ENCODE measurements at regions not wholly inside any gene's neighbourhood (a gene's known extent, or its start where the extent isn't known, plus 50 kb on each side); places are given as distances from the start of the nearest gene placed in this dataset.

DNA sequence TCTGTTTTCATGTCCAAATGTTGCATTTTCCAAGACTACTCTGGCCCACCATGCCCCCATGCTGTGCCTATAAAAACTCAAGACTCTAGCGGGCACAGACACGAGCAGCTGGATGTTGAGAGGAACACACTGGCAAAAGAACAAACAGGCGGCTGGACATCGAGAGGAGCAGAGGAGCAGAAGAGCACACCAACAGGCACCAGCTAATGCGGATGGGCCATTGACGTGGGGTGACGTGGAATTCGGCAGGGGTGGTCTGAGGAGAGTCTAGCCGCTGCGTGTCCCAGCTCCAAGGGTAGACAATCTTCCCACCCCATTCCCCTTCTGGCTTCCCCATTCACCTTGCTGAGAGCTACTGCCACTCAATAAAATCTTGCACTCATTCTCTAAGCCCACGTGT, 54.4 kb upstream of the SMIM30 start:
- no peak overlapping the region for H3K4me2 ChIP-seq (ENCODE audit: control insufficient read depth, insufficient read depth)
- WGBS (ENCODE audit: insufficient coverage, insufficient replicate concordance, low lambda C conversion rate, missing lambda C conversion rate), result 66% methylated on average over 11 of the region's 11 CpGs
- ATAC-seq (no peak), FAIRE-seq (no peak), DNase-seq (ENCODE audit: low read depth, low spot score) (no peak)
- no peaks in the 10 kb centered on the region for H3K9me3 ChIP-seq (replicated peaks; ENCODE audit: control insufficient read depth, insufficient read depth, low read length)
- BruUV-seq (replicated peaks), result no TSS peak
- POLR2A ChIA-PET, result no interaction called here
- CTCF ChIA-PET, result interaction anchor here (2.4 kb wide), 1 partner anchor 12 kb away, joined by 10 read pairs; no protein-coding TSS in a partner anchor
- H3K9ac ChIP-seq (ENCODE audit: control insufficient read depth, insufficient read depth, low read length), result no peak overlapping the region
- intact Hi-C loops (cut with micrococcal nuclease; ENCODE audit: unreplicated experiment), result no loop called here
- H3K36me3 ChIP-seq (ENCODE audit: control insufficient read depth in 2 of 2, insufficient read depth in 2 of 2, low read length in 1 of 2), result no peaks in the 10 kb centered on the region
- SMC1A ChIA-PET (ENCODE audit: uncharacterized antibody, unreplicated experiment), result interaction anchor here (1.3 kb wide), 1 partner anchor 13 kb away, joined by 4 read pairs; no protein-coding TSS in a partner anchor
- no peak overlapping the region for H2AFZ ChIP-seq (ENCODE audit: control insufficient read depth, low read depth, low read length)
- H3K4me1 ChIP-seq (ENCODE audit: control insufficient read depth, insufficient read depth, low read length), result no peaks in the 10 kb centered on the region
- TF ChIP-seq POLR2A (IDR thresholded peaks at IDR 0.05; ENCODE audit: low read depth, low read length) (no peak), JUNB (IDR thresholded peaks at IDR 0.05) (no peak), NFIC (IDR thresholded peaks at IDR 0.05; ENCODE audit: low read depth, low read length) (no peak), IKZF1 (conservative IDR thresholded peaks at IDR 0.05) (no peak), NFYA (IDR thresholded peaks at IDR 0.05; ENCODE audit: borderline replicate concordance, low read depth, low read length) (no peak)
- TF ChIP-seq, protein P1, sequence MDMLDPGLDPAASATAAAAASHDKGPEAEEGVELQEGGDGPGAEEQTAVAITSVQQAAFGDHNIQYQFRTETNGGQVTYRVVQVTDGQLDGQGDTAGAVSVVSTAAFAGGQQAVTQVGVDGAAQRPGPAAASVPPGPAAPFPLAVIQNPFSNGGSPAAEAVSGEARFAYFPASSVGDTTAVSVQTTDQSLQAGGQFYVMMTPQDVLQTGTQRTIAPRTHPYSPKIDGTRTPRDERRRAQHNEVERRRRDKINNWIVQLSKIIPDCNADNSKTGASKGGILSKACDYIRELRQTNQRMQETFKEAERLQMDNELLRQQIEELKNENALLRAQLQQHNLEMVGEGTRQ (IDR thresholded peaks at IDR 0.05; ENCODE audit: borderline replicate concordance, low read depth, low read length), result no peak
- TF ChIP-seq, protein P2, sequence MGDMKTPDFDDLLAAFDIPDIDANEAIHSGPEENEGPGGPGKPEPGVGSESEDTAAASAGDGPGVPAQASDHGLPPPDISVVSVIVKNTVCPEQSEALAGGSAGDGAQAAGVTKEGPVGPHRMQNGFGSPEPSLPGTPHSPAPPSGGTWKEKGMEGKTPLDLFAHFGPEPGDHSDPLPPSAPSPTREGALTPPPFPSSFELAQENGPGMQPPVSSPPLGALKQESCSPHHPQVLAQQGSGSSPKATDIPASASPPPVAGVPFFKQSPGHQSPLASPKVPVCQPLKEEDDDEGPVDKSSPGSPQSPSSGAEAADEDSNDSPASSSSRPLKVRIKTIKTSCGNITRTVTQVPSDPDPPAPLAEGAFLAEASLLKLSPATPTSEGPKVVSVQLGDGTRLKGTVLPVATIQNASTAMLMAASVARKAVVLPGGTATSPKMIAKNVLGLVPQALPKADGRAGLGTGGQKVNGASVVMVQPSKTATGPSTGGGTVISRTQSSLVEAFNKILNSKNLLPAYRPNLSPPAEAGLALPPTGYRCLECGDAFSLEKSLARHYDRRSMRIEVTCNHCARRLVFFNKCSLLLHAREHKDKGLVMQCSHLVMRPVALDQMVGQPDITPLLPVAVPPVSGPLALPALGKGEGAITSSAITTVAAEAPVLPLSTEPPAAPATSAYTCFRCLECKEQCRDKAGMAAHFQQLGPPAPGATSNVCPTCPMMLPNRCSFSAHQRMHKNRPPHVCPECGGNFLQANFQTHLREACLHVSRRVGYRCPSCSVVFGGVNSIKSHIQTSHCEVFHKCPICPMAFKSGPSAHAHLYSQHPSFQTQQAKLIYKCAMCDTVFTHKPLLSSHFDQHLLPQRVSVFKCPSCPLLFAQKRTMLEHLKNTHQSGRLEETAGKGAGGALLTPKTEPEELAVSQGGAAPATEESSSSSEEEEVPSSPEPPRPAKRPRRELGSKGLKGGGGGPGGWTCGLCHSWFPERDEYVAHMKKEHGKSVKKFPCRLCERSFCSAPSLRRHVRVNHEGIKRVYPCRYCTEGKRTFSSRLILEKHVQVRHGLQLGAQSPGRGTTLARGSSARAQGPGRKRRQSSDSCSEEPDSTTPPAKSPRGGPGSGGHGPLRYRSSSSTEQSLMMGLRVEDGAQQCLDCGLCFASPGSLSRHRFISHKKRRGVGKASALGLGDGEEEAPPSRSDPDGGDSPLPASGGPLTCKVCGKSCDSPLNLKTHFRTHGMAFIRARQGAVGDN (IDR thresholded peaks at IDR 0.05), result no peak
- H3K4me3 ChIP-seq, result no peak overlapping the region
- no peak overlapping the region for H3K27ac ChIP-seq (ENCODE audit: control insufficient read depth, insufficient read depth)
- no peaks in the 10 kb centered on the region for H4K20me1 ChIP-seq (ENCODE audit: control insufficient read depth, insufficient read depth)
- in situ Hi-C loops (cut with MboI), result no loop called here
- no peaks in the 10 kb centered on the region for H3K79me2 ChIP-seq (ENCODE audit: control insufficient read depth, insufficient read depth, low read length)
- RAD21 ChIA-PET (ENCODE audit: unreplicated experiment), result no interaction called here
- H3K27me3 ChIP-seq (replicated peaks in 1 of 2; ENCODE audit: control insufficient read depth in 2 of 2, insufficient read depth in 2 of 2, low read length in 1 of 2), result no peaks in the 10 kb centered on the region
